ENCODE measurements at regions not wholly inside any gene's neighbourhood (a gene's known extent, or its start where the extent isn't known, plus 50 kb on each side); places are given as distances from the start of the nearest gene placed in this dataset.
"Not testable (repeated sequence)": the region's sequence is repeated elsewhere in the genome, so short reads cannot be mapped to it uniquely, and the experiment has no call there.

- intact Hi-C loops (cut with DNase I; ENCODE audit: low total_unique reads) = no loop called here
These were observed 60.2 kb downstream of the LSMEM1 start for GRCh38 chr7:112540839-112541577.

GRCh38 chr7:112546723-112547513 is 66.1 kb downstream of the LSMEM1 start:
- Histone ChIP-seq H3K4me3 (peak overlapping the region in 1 of 2 donors; percentile 29), H3K4me1 (no peaks in the 10 kb centered on the region), H3K36me3 (ENCODE audit: low read depth, missing control alignments) (no peaks in the 10 kb centered on the region), H3K9me3 (no peaks in the 10 kb centered on the region), H3K27me3 (no peaks in the 10 kb centered on the region), H3K27ac (no peak overlapping the region)
- TF ChIP-seq POLR2A (IDR thresholded peaks at IDR 0.05) (no peak), CTCF (IDR thresholded peaks at IDR 0.05) (no peak)
- intact Hi-C loops (cut with DNase I; ENCODE audit: low total_unique reads) = no loop called here
- peak; percentile 17 for DNase-seq
- 76 to 78% methylated on average over 10 to 25 of the region's 25 CpGs for WGBS, 2 donors

More at GRCh38 chr7:112540839-112541577, 60.2 kb downstream of the LSMEM1 start:
- TF ChIP-seq CTCF (IDR thresholded peaks at IDR 0.05) (no peak), POLR2A (IDR thresholded peaks at IDR 0.05) (no peak)
- DNase-seq = no peak
- Histone ChIP-seq H3K9me3 (no peaks in the 10 kb centered on the region), H3K4me3 (no peak overlapping the region), H3K36me3 (ENCODE audit: low read depth, missing control alignments) (no peaks in the 10 kb centered on the region), H3K4me1 (no peaks in the 10 kb centered on the region), H3K27me3 (no peaks in the 10 kb centered on the region), H3K27ac (no peak overlapping the region)
- 91 to 95% methylated on average over 6 of the region's 6 CpGs for WGBS, 2 donors

- no peaks in the 10 kb centered on the region for H3K9me3 ChIP-seq
- no peaks in the 10 kb centered on the region for H3K36me3 ChIP-seq (ENCODE audit: low read depth, missing control alignments)
- TF ChIP-seq CTCF (IDR thresholded peaks at IDR 0.05) (no peak), POLR2A (IDR thresholded peaks at IDR 0.05) (no peak)
- H3K4me3 ChIP-seq = no peak overlapping the region
- H3K27ac ChIP-seq = no peak overlapping the region
- no peaks in the 10 kb centered on the region for H3K27me3 ChIP-seq
- 66 to 67% methylated on average over 2 of the region's 2 CpGs for WGBS, 2 donors
- intact Hi-C loops (cut with DNase I; ENCODE audit: low total_unique reads) = no loop called here
- DNase-seq = no peak
- H3K4me1 ChIP-seq = no peaks in the 10 kb centered on the region
These were observed 67.1 kb downstream of the LSMEM1 start for GRCh38 chr7:112547916-112548315.

GRCh38 chr7:112550468-112551060 is 69.8 kb downstream of the LSMEM1 start:
- no peaks in the 10 kb centered on the region for H3K4me1 ChIP-seq
- H3K27me3 ChIP-seq = no peaks in the 10 kb centered on the region
- DNase-seq = no peak
- WGBS, 2 donors = 25 to 33% methylated on average over 2 of the region's 2 CpGs
- intact Hi-C loops (cut with DNase I; ENCODE audit: low total_unique reads) = loop anchor here (10.0 kb wide), 1 partner anchor 864 kb away; no protein-coding TSS in a partner anchor
- H3K9me3 ChIP-seq = no peaks in the 10 kb centered on the region
- no peaks in the 10 kb centered on the region for H3K36me3 ChIP-seq (ENCODE audit: low read depth, missing control alignments)
- H3K27ac ChIP-seq = no peak overlapping the region
- TF ChIP-seq CTCF (IDR thresholded peaks at IDR 0.05) (peak; percentile 39 to 89 (median 77)), POLR2A (IDR thresholded peaks at IDR 0.05) (no peak)
- peak overlapping the region; percentile 20 to 24 for H3K4me3 ChIP-seq

- H3K27ac ChIP-seq; H3K4me1 ChIP-seq; DNase-seq; H3K9me3 ChIP-seq; H3K4me3 ChIP-seq; H3K36me3 ChIP-seq (ENCODE audit: low read depth, missing control alignments); H3K27me3 ChIP-seq: not testable (repeated sequence)
- WGBS, 2 donors = 75 to 100% methylated on average over 4 to 17 of the region's 30 CpGs
- intact Hi-C loops (cut with DNase I; ENCODE audit: low total_unique reads) = loop anchor here (10.0 kb wide), 1 partner anchor 863 kb away; no protein-coding TSS in a partner anchor
These were observed 70.7 kb downstream of the LSMEM1 start for GRCh38 chr7:112551521-112551920.

Data from testis (tissue), 2 donors.